Gastrocnemius medialis (tissue), 4 donors: ENCODE measurements at regions not wholly inside any gene's neighbourhood (a gene's known extent, or its start where the extent isn't known, plus 50 kb on each side); places are given as distances from the start of the nearest gene placed in this dataset.

Source experiments
- ATAC-seq, 2 donors: fragments of 150-250 bp; one replicate each; pipeline ENCODE4 v1.9.1; 2016
- DNase-seq, 2 donors: peaks; one replicate each; pipeline ENCODE4 v3.0.0-alpha.2; 2019
- H3K27ac ChIP-seq, 4 donors: fragments of 200-600 bp; sonication (generic); 1 replicate in 1 of 4; 2 replicates in 3 of 4; pipeline ENCODE4 v1.5.1; 2016 to 2018; ENCODE audit warnings: mild to moderate bottlenecking in 2 of 4, moderate library complexity in 1 of 4
- H3K27me3 ChIP-seq, 3 donors: fragments of 200-600 bp; sonication (generic) in 2 of 3; 1 replicate in 1 of 3; 2 replicates in 2 of 3; pipeline versions ENCODE4 v1.5.1 to v1.6.0; 2016 to 2019; ENCODE audit warnings: mild to moderate bottlenecking in 1 of 3, moderate library complexity in 1 of 3
- H3K36me3 ChIP-seq, 2 donors: fragments of 200-600 bp; sonication (generic) in 1 of 2; one replicate each; pipeline ENCODE4 v1.5.1; 2017 to 2018
- H3K4me1 ChIP-seq, 2 donors: fragments of 200-600 bp; sonication (generic) in 1 of 2; one replicate each; pipeline ENCODE4 v1.5.1; 2016 to 2017; ENCODE audit warnings: mild to moderate bottlenecking in 2 of 2
- H3K4me3 ChIP-seq, 4 donors: fragments of 200-600 bp; sonication (generic) in 3 of 4; 1 replicate in 1 of 4; 2 replicates in 3 of 4; pipeline ENCODE4 v1.5.1; 2016 to 2019; ENCODE audit warnings: mild to moderate bottlenecking in 2 of 4
- H3K9me3 ChIP-seq, 3 donors: fragments of 200-600 bp; sonication (generic) in 2 of 3; 1 replicate in 1 of 3; 2 replicates in 2 of 3; pipeline ENCODE4 v1.5.1; 2016 to 2019
- POLR2A ChIP-seq, 2 donors: fragments of 450-650 bp; IDR thresholded peaks; one replicate each; pipeline ENCODE4 v1.6.1; 2017; ENCODE audit warnings: antibody characterized with exemption in 2 of 2, mild to moderate bottlenecking in 2 of 2, moderate library complexity in 2 of 2
- in situ Hi-C, 4 donors: fragments of 200-750 bp; cut with MboI; loops; one replicate each; pipeline versions ENCODE4 v1.15.0 to v1.8.0; 2017; ENCODE audit warnings: low sequenced_read_pairs in 4 of 4
- intact Hi-C: fragments of 100-400 bp; cut with DNase I; formaldehyde crosslinking; loops from one replicate; pipeline ENCODE4 v1.15.1; 2023; ENCODE audit warnings: low total_unique reads
- TF ChIP-seq, protein P1 (sequence below), 5 experiments: fragments of 450-650 bp in 3 of 5; fragments of 200-600 bp in 2 of 5; sonication (generic) in 2 of 5; IDR thresholded peaks in 4 of 5; conservative IDR thresholded peaks in 1 of 5; 1 replicate in 4 of 5; 2 replicates in 1 of 5; pipeline ENCODE4 v1.5.1; 2016 to 2019; ENCODE audit warnings: antibody characterized with exemption in 5 of 5, mild to moderate bottlenecking in 3 of 5, moderate library complexity in 3 of 5

DNA sequence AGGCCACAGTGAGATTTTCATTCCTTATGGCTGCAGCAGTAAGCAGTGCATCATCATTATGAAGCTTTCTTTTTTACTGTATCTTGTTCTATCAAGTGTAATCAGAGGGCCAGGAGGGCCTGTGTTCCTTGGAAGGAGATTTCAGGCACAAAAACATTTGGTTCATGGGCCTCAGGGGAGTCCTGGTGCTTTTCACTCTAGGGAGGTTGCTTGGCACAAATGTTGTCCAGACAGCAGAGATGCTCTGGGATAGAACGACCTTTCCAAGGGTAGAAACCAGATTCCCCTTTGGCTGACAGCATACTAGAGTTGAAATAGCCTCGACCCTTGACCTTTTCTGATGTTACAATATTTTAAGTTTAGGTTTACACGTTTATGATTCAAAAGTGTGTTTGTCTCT is 95.3 kb upstream of the CLSTN2 start:
- Histone ChIP-seq H3K36me3 (no peaks in the 10 kb centered on the region), H3K27me3 (no peaks in the 10 kb centered on the region), H3K4me1 (peaks cover 28 to 38% of the 10 kb centered on the region in 2 donors), H3K27ac (no peak overlapping the region), H3K4me3 (no peak overlapping the region), H3K9me3 (no peaks in the 10 kb centered on the region)
- in situ Hi-C loops (no loop called here), intact Hi-C loops (no loop called here)
- TF ChIP-seq, protein P1, sequence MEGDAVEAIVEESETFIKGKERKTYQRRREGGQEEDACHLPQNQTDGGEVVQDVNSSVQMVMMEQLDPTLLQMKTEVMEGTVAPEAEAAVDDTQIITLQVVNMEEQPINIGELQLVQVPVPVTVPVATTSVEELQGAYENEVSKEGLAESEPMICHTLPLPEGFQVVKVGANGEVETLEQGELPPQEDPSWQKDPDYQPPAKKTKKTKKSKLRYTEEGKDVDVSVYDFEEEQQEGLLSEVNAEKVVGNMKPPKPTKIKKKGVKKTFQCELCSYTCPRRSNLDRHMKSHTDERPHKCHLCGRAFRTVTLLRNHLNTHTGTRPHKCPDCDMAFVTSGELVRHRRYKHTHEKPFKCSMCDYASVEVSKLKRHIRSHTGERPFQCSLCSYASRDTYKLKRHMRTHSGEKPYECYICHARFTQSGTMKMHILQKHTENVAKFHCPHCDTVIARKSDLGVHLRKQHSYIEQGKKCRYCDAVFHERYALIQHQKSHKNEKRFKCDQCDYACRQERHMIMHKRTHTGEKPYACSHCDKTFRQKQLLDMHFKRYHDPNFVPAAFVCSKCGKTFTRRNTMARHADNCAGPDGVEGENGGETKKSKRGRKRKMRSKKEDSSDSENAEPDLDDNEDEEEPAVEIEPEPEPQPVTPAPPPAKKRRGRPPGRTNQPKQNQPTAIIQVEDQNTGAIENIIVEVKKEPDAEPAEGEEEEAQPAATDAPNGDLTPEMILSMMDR (IDR thresholded peaks at IDR 0.05 in 4 of 5, conservative IDR thresholded peaks at IDR 0.05 in 1 of 5), result no peak
- TF ChIP-seq POLR2A (IDR thresholded peaks at IDR 0.05), result no peak
- ATAC-seq (no peak), DNase-seq (no peak)

GRCh38 chr3:139839014-139839413 is 96.0 kb upstream of the CLSTN2 start:
- no peak for ATAC-seq
- intact Hi-C loops, result no loop called here
- in situ Hi-C loops, result no loop called here

GRCh38 chr3:139838269-139838957 is 96.6 kb upstream of the CLSTN2 start:
- Histone ChIP-seq H3K27me3 (no peaks in the 10 kb centered on the region), H3K4me1 (peaks cover 28 to 38% of the 10 kb centered on the region in 2 donors), H3K27ac (no peak overlapping the region), H3K9me3 (no peaks in the 10 kb centered on the region), H3K4me3 (no peak overlapping the region), H3K36me3 (no peaks in the 10 kb centered on the region)
- no peak for ATAC-seq
- in situ Hi-C loops, result no loop called here
- intact Hi-C loops, result no loop called here
- TF ChIP-seq, protein P1 (IDR thresholded peaks at IDR 0.05 in 4 of 5, conservative IDR thresholded peaks at IDR 0.05 in 1 of 5), result no peak
- TF ChIP-seq POLR2A (IDR thresholded peaks at IDR 0.05), result no peak
- no peak for DNase-seq

More at GRCh38 chr3:139839014-139839413, 96.0 kb upstream of the CLSTN2 start:
- Histone ChIP-seq H3K27me3 (no peaks in the 10 kb centered on the region), H3K36me3 (no peaks in the 10 kb centered on the region), H3K4me3 (no peak overlapping the region), H3K4me1 (peaks cover 28 to 38% of the 10 kb centered on the region in 2 donors), H3K9me3 (no peaks in the 10 kb centered on the region), H3K27ac (no peak overlapping the region)
- no peak for TF ChIP-seq POLR2A (IDR thresholded peaks at IDR 0.05)
- TF ChIP-seq, protein P1 (IDR thresholded peaks at IDR 0.05 in 4 of 5, conservative IDR thresholded peaks at IDR 0.05 in 1 of 5), result no peak
- DNase-seq, result no peak

DNA sequence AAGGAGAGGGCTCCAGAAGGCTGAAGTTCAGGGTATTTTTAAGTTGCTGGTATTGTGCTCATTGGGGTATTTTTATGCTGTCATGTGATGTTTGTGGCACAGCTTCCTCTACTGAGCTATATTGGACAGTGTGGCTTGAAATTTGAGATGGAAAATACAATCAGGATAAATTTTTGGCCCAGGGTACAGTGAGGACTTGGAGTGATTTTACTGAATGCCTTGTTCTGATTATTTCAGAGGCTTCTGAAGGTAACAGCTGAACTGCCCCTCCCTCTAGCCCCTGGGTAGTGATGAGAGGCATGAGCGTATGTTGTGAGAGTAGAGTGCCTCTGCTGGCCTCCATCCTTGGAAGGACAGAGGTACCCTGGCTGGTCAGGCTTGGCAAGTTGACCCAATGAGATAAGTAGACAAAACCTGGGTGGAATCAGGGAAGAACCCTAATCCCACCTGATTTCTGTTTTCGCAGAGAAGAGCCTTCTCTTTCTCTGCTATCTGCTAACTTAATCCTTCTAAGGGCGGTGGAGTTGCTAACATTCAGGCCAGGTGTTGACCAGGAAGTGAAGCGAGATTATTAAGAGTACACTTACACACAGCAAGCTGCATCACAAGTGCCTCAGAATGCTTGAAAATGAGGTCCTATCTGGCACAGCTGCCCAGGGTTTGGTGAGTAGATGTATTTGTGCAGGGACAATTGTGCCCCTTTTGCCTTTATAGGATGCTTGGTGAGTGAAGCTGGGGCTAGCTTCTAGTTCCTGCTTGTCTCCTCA is 98.1 kb upstream of the CLSTN2 start:
- H3K27me3 ChIP-seq, result no peaks in the 10 kb centered on the region
- H3K4me3 ChIP-seq, result no peak overlapping the region
- ATAC-seq (peak; percentile 76 to 84), DNase-seq (no peak)
- no peak for TF ChIP-seq POLR2A (IDR thresholded peaks at IDR 0.05)
- TF ChIP-seq, protein P1 (IDR thresholded peaks at IDR 0.05 in 4 of 5, conservative IDR thresholded peaks at IDR 0.05 in 1 of 5), result no peak
- H3K27ac ChIP-seq, result peak overlapping the region; percentile 36 to 69 (median 56)
- H3K9me3 ChIP-seq, result no peaks in the 10 kb centered on the region
- no peaks in the 10 kb centered on the region for H3K36me3 ChIP-seq
- in situ Hi-C loops, result no loop called here
- peaks cover 28 to 38% of the 10 kb centered on the region in 2 donors for H3K4me1 ChIP-seq
- intact Hi-C loops, result no loop called here
